ENCODE measurements at regions not wholly inside any gene's neighbourhood (a gene's known extent, or its start where the extent isn't known, plus 50 kb on each side); places are given as distances from the start of the nearest gene placed in this dataset.
"Not testable (repeated sequence)": the region's sequence is repeated elsewhere in the genome, so short reads cannot be mapped to it uniquely, and the experiment has no call there.

- Histone ChIP-seq H3K4me3 (ENCODE audit: low read length) (peak overlapping the region; percentile 6), H3K4me1 (ENCODE audit: control insufficient read depth, insufficient read depth, low read length) (peaks cover 23% of the 10 kb centered on the region), H3K9ac (ENCODE audit: low read depth, low read length) (peak overlapping the region; percentile 76), H3K27me3 (ENCODE audit: control insufficient read depth, insufficient read depth, low read length) (no peaks in the 10 kb centered on the region), H3K4me2 (ENCODE audit: low read length) (peak overlapping the region; percentile 65), H3K36me3 (ENCODE audit: insufficient read depth, low read length) (no peaks in the 10 kb centered on the region), H3K9me3 (replicated peaks; ENCODE audit: low read length) (no peaks in the 10 kb centered on the region)
Measured at GRCh38 chr6:90368601-90369000, 72.0 kb upstream of the BACH2 start.

- Histone ChIP-seq H3K27me3 (ENCODE audit: control insufficient read depth, insufficient read depth, low read length) (no peaks in the 10 kb centered on the region), H3K36me3 (ENCODE audit: insufficient read depth, low read length) (no peaks in the 10 kb centered on the region), H3K9ac (ENCODE audit: low read depth, low read length) (peak overlapping the region; percentile 76), H3K4me2 (ENCODE audit: low read length) (peak overlapping the region; percentile 65), H3K4me1 (ENCODE audit: control insufficient read depth, insufficient read depth, low read length) (peaks cover 23% of the 10 kb centered on the region), H3K9me3 (replicated peaks; ENCODE audit: low read length) (no peaks in the 10 kb centered on the region), H3K4me3 (ENCODE audit: low read length) (peak overlapping the region; percentile 27)
Measured at GRCh38 chr6:90368001-90368400, 71.4 kb upstream of the BACH2 start.

DNA sequence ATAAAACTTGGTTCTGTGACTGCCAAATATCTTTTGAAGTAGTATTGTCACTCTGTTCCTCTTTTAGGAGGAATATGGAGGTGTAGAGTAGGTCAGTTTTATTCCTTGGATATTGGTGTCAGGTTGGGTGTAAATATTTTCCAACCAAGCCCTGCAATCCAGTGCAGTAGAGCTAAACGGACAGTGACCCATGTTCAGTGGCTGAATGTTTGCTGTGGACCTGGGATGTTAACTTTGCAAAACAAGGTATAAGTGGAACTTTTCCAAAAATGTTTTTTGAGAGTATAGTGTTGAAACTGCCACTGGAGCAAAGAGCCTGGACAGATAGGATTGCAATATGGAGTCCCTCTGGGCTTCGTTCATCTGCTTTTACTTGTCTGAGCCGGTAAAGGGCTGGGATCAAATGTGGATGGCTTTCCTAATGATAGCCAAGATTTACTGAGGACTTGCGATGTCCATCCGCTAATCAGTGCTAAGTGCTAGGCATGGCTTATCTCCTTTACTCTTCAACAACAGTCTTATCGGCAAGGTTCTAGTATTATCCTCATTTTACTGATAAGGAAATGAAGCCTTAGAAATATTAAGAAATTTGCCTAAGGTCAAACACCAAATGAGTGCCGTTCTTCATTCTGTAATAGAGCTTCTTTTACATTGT, 69.0 kb upstream of the BACH2 start:
- peaks cover 26% of the 10 kb centered on the region for H3K4me1 ChIP-seq (ENCODE audit: control insufficient read depth, insufficient read depth, low read length)
- H3K36me3 ChIP-seq (ENCODE audit: insufficient read depth, low read length), result no peaks in the 10 kb centered on the region
- no peaks in the 10 kb centered on the region for H3K9me3 ChIP-seq (replicated peaks; ENCODE audit: low read length)
- H3K4me2 ChIP-seq (ENCODE audit: low read length), result no peak overlapping the region
- H3K4me3 ChIP-seq (ENCODE audit: low read length), result no peak overlapping the region
- H3K9ac ChIP-seq (ENCODE audit: low read depth, low read length), result no peak overlapping the region
- H3K27me3 ChIP-seq (ENCODE audit: control insufficient read depth, insufficient read depth, low read length), result no peaks in the 10 kb centered on the region

GRCh38 chr6:90365002-90365401, 68.4 kb upstream of the BACH2 start:
- H3K27me3 ChIP-seq (ENCODE audit: control insufficient read depth, insufficient read depth, low read length), result no peaks in the 10 kb centered on the region
- H3K9me3 ChIP-seq (replicated peaks; ENCODE audit: low read length), result no peaks in the 10 kb centered on the region
- H3K4me3 ChIP-seq (ENCODE audit: low read length), result no peak overlapping the region
- no peak overlapping the region for H3K4me2 ChIP-seq (ENCODE audit: low read length)
- H3K36me3 ChIP-seq (ENCODE audit: insufficient read depth, low read length), result no peaks in the 10 kb centered on the region
- peaks cover 22% of the 10 kb centered on the region for H3K4me1 ChIP-seq (ENCODE audit: control insufficient read depth, insufficient read depth, low read length)
- no peak overlapping the region for H3K9ac ChIP-seq (ENCODE audit: low read depth, low read length)

DNA sequence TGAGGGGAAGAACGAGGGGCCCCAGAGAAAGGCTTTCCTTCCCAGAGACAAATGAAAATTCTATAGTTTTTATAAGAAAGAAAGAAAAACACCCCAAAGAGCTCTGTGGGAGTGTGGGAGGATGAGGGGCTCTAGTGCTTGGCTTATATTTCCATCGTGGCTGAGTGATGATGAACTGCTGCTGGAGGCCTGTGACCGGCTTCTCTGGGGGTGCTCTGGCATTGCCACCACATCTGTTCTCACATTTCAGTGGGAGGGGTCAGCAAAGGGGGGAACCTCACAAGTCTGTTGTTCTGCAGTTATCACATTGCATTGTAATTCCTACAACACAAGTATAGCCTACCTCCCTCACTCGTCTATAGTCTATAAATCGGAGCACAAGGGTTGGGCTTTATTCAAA, 67.6 kb upstream of the BACH2 start:
- Histone ChIP-seq H3K9ac (ENCODE audit: low read depth, low read length) (no peak overlapping the region), H3K4me2 (ENCODE audit: low read length) (no peak overlapping the region), H3K9me3 (replicated peaks; ENCODE audit: low read length) (no peaks in the 10 kb centered on the region), H3K4me3 (ENCODE audit: low read length) (no peak overlapping the region), H3K4me1 (ENCODE audit: control insufficient read depth, insufficient read depth, low read length) (peaks cover 16% of the 10 kb centered on the region), H3K27me3 (ENCODE audit: control insufficient read depth, insufficient read depth, low read length) (no peaks in the 10 kb centered on the region), H3K36me3 (ENCODE audit: insufficient read depth, low read length) (no peaks in the 10 kb centered on the region)

- Histone ChIP-seq H3K4me1 (ENCODE audit: control insufficient read depth, insufficient read depth, low read length) (peaks cover 4% of the 10 kb centered on the region), H3K9me3 (replicated peaks; ENCODE audit: low read length) (no peaks in the 10 kb centered on the region), H3K36me3 (ENCODE audit: insufficient read depth, low read length) (no peaks in the 10 kb centered on the region), H3K4me2 (ENCODE audit: low read length) (no peak overlapping the region), H3K27me3 (ENCODE audit: control insufficient read depth, insufficient read depth, low read length) (no peaks in the 10 kb centered on the region), H3K9ac (ENCODE audit: low read depth, low read length) (no peak overlapping the region), H3K4me3 (ENCODE audit: low read length) (no peak overlapping the region)
Measured at GRCh38 chr6:90362318-90362717, 65.7 kb upstream of the BACH2 start.

- Histone ChIP-seq H3K4me3 (ENCODE audit: low read length) (no peak overlapping the region), H3K9ac (ENCODE audit: low read depth, low read length) (no peak overlapping the region)
Measured at GRCh38 chr6:90361174-90361573, 64.5 kb upstream of the BACH2 start.

DNA sequence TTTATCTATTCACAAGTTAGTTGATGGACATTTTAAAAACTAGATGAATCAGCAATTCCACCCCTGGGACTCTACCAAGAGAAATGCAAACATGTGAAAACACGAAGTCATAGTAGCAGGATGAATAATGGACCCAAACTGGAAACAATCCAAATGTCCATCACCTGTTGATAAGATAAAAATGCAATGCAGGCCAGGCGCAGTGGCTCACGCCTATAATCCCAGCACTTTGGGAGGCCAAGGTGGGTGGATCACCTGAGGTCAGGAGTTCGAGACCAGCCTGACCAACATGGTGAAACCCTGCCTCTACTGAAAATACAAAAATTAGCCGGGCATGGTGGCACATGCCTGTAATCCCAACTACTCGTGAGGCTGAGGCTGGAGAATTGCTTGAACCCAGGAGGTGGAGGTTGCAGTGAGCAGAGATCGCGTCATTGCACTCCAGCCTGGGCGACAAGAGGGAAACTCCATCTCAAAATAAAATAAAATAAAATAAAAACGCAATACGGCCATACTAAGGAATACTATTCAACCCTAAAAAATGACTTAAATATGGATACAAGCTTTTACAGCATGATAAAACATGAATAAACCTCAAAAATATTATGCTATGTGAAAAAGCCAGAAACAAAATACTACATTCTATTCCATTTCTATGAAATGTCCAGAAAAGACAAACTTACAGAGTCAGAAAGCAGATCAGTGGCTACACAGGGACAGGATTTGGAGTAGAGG, 61.6 kb upstream of the BACH2 start:
- not testable (repeated sequence) for H3K4me2 ChIP-seq (ENCODE audit: low read length); H3K9ac ChIP-seq (ENCODE audit: low read depth, low read length); H3K9me3 ChIP-seq (replicated peaks; ENCODE audit: low read length); H3K4me3 ChIP-seq (ENCODE audit: low read length); H3K4me1 ChIP-seq (ENCODE audit: control insufficient read depth, insufficient read depth, low read length); H3K36me3 ChIP-seq (ENCODE audit: insufficient read depth, low read length)
- peaks cover 19% of the 10 kb centered on the region for H3K27me3 ChIP-seq (ENCODE audit: control insufficient read depth, insufficient read depth, low read length)

More at GRCh38 chr6:90361174-90361573, 64.5 kb upstream of the BACH2 start:
- Histone ChIP-seq H3K27me3 (ENCODE audit: control insufficient read depth, insufficient read depth, low read length) (no peaks in the 10 kb centered on the region), H3K4me2 (ENCODE audit: low read length) (no peak overlapping the region), H3K36me3 (ENCODE audit: insufficient read depth, low read length) (no peaks in the 10 kb centered on the region), H3K4me1 (ENCODE audit: control insufficient read depth, insufficient read depth, low read length) (peaks cover 4% of the 10 kb centered on the region), H3K9me3 (replicated peaks; ENCODE audit: low read length) (no peaks in the 10 kb centered on the region)

- Histone ChIP-seq H3K4me2 (ENCODE audit: low read length) (no peak overlapping the region), H3K4me3 (ENCODE audit: low read length) (no peak overlapping the region), H3K36me3 (ENCODE audit: insufficient read depth, low read length) (no peaks in the 10 kb centered on the region), H3K9ac (ENCODE audit: low read depth, low read length) (no peak overlapping the region), H3K4me1 (ENCODE audit: control insufficient read depth, insufficient read depth, low read length) (no peaks in the 10 kb centered on the region), H3K27me3 (ENCODE audit: control insufficient read depth, insufficient read depth, low read length) (peaks cover 22% of the 10 kb centered on the region), H3K9me3 (replicated peaks; ENCODE audit: low read length) (no peaks in the 10 kb centered on the region)
Measured at GRCh38 chr6:90356012-90356421, 59.4 kb upstream of the BACH2 start.

DNA sequence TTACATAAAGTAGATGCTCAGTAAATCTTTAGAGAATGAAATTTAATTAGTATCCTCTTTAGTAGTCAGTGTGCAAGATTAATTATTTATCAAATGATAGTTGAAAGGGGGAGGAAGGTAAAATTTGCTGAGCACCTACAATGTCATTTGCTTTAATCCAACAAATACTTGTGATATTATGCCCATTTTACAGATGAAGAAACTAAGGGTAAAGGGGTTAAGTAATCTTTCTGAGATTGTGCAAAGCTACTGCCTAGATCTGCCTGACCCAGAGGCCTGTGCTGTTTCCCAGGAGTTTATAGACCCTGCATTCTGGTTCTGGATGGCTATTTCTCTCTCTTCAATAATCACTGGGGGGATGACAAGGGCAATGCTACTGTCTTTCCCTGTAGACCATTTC, 58.3 kb upstream of the BACH2 start:
- no peak overlapping the region for H3K9ac ChIP-seq (ENCODE audit: low read depth, low read length)
- H3K36me3 ChIP-seq (ENCODE audit: insufficient read depth, low read length), result no peaks in the 10 kb centered on the region
- no peak overlapping the region for H3K4me2 ChIP-seq (ENCODE audit: low read length)
- no peaks in the 10 kb centered on the region for H3K9me3 ChIP-seq (replicated peaks; ENCODE audit: low read length)
- no peak overlapping the region for H3K4me3 ChIP-seq (ENCODE audit: low read length)
- no peaks in the 10 kb centered on the region for H3K4me1 ChIP-seq (ENCODE audit: control insufficient read depth, insufficient read depth, low read length)
- peaks cover 22% of the 10 kb centered on the region for H3K27me3 ChIP-seq (ENCODE audit: control insufficient read depth, insufficient read depth, low read length)

DNA sequence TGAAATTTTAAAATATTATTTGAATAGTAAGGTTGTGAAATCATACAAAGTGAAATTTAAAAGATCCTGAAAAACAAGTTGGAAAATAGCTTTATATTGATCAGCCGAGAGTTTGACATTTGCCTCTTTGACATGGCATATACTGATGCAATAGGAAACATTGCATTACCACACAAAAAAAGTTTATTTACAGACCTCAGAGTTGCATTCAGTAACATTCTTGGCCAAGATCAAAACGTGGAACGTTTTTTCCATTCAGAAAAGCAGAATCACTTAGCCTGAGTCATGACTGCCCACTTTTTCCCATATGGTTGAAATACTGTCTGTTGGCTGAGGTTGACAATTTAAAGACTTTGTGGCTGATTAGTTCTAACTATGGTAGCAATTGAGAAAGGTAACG, 55.1 kb upstream of the BACH2 start:
- Histone ChIP-seq H3K4me3 (ENCODE audit: low read length) (no peak overlapping the region), H3K4me1 (ENCODE audit: control insufficient read depth, insufficient read depth, low read length) (no peaks in the 10 kb centered on the region), H3K36me3 (ENCODE audit: insufficient read depth, low read length) (no peaks in the 10 kb centered on the region), H3K9ac (ENCODE audit: low read depth, low read length) (no peak overlapping the region), H3K4me2 (ENCODE audit: low read length) (no peak overlapping the region), H3K9me3 (replicated peaks; ENCODE audit: low read length) (no peaks in the 10 kb centered on the region), H3K27me3 (ENCODE audit: control insufficient read depth, insufficient read depth, low read length) (peaks cover 46% of the 10 kb centered on the region)
